WI38 (cell line): ENCODE measurements at regions not wholly inside any gene's neighbourhood (a gene's known extent, or its start where the extent isn't known, plus 50 kb on each side); places are given as distances from the start of the nearest gene placed in this dataset.

Source experiments
- H3K4me3 ChIP-seq: 2 replicates; pipeline ENCODE4 v1.5.1; 2011; ENCODE audit warnings: low read depth, mild to moderate bottlenecking, control low read depth, low read length
- CTCF ChIP-seq: IDR thresholded peaks from 2 replicates; pipeline ENCODE4 v1.5.1; 2012; ENCODE audit warnings: low read depth, mild to moderate bottlenecking, control low read depth, low read length

GRCh38 chr6:141141870-141142269, 990.9 kb upstream of the GJE1 start:
- TF ChIP-seq CTCF, result no peak
- no peak overlapping the region for H3K4me3 ChIP-seq

GRCh38 chr6:141140905-141141304, 991.8 kb upstream of the GJE1 start:
- no peak for TF ChIP-seq CTCF
- H3K4me3 ChIP-seq, result no peak overlapping the region

- no peak for TF ChIP-seq CTCF
- H3K4me3 ChIP-seq, result no peak overlapping the region
These were observed 993.3 kb upstream of the GJE1 start for GRCh38 chr6:141139461-141139860.

GRCh38 chr6:141134723-141135122, 998.0 kb upstream of the GJE1 start:
- no peak overlapping the region for H3K4me3 ChIP-seq
- no peak for TF ChIP-seq CTCF

- TF ChIP-seq CTCF, result no peak
- H3K4me3 ChIP-seq, result no peak overlapping the region
These were observed 998.9 kb upstream of the GJE1 start for GRCh38 chr6:141133836-141134235.

GRCh38 chr6:141133346-141133745, 999.4 kb upstream of the GJE1 start:
- TF ChIP-seq CTCF, result no peak
- H3K4me3 ChIP-seq, result no peak overlapping the region

- H3K4me3 ChIP-seq, result no peak overlapping the region
- TF ChIP-seq CTCF, result no peak
These were observed 1001.1 kb upstream of the GJE1 start for GRCh38 chr6:141131616-141132015.

- TF ChIP-seq CTCF, result no peak
- H3K4me3 ChIP-seq, result no peak overlapping the region
These were observed 1009.2 kb upstream of the GJE1 start for GRCh38 chr6:141123497-141123896.
